ENCODE measurements at regions not wholly inside any gene's neighbourhood (a gene's known extent, or its start where the extent isn't known, plus 50 kb on each side); places are given as distances from the start of the nearest gene placed in this dataset.

GRCh38 chr22:34239421-34239820 is 319.1 kb upstream of the LARGE1 start:
- TF ChIP-seq EZH2 (IDR thresholded peaks at IDR 0.05; ENCODE audit: borderline replicate concordance, insufficient read depth, low read depth, low read length, poor library complexity, severe bottlenecking) (no peak), CTCF (IDR thresholded peaks at IDR 0.05) (no peak)
- no peaks in the 10 kb centered on the region for H3K4me1 Mint-ChIP-seq
- CTCF ChIA-PET, result no interaction called here

GRCh38 chr22:34243023-34243422 is 322.7 kb upstream of the LARGE1 start:
- Mint-ChIP-seq H3K27ac (no peak overlapping the region), H3K27me3 (no peaks in the 10 kb centered on the region), H3K9me3 (ENCODE audit: insufficient read depth) (no peaks in the 10 kb centered on the region), H3K4me3 (no peak overlapping the region), H3K4me1 (no peaks in the 10 kb centered on the region)
- Histone ChIP-seq H4K20me1 (ENCODE audit: control insufficient read depth, insufficient read depth, low read length, poor library complexity, severe bottlenecking) (no peaks in the 10 kb centered on the region), H3K4me3 (ENCODE audit: control extremely low read depth in 1 of 5, extremely low read depth in 1 of 5, insufficient read depth in 1 of 5, low read depth in 2 of 5, low read length in 4 of 5) (no peak overlapping the region), H3K36me3 (replicated peaks in 1 of 2; ENCODE audit: control extremely low read depth in 1 of 2, control insufficient read depth in 1 of 2, extremely low read depth in 1 of 2, insufficient read depth in 2 of 2, low read length in 1 of 2) (no peaks in the 10 kb centered on the region), H3K9ac (ENCODE audit: low read length) (no peak overlapping the region), H3K4me2 (replicated peaks; ENCODE audit: low read depth, low read length, poor library complexity, severe bottlenecking) (no peak overlapping the region), H3K27ac (ENCODE audit: low read length in 2 of 2) (no peak overlapping the region), H3K27me3 (replicated peaks in 1 of 4; ENCODE audit: control extremely low read depth in 1 of 4, control insufficient read depth in 3 of 4, insufficient read depth in 4 of 4, low read length in 3 of 4) (no peaks in the 10 kb centered on the region), H3K9me3 (ENCODE audit: control extremely low read depth in 1 of 3, control insufficient read depth in 2 of 3, insufficient read depth in 1 of 3, low read length in 2 of 3) (peaks cover 0 to 4% (median 0%) of the 10 kb centered on the region in 3 donors), H2AFZ (ENCODE audit: insufficient read depth, low read depth, low read length, poor library complexity, severe bottlenecking) (no peak overlapping the region), H3K79me2 (ENCODE audit: control insufficient read depth, insufficient read depth, low read length) (no peaks in the 10 kb centered on the region), H3K4me1 (ENCODE audit: control insufficient read depth in 2 of 2, insufficient read depth in 2 of 2, low read length in 2 of 2) (no peaks in the 10 kb centered on the region)
- TF ChIP-seq EZH2 (IDR thresholded peaks at IDR 0.05; ENCODE audit: borderline replicate concordance, insufficient read depth, low read depth, low read length, poor library complexity, severe bottlenecking) (no peak), CTCF (IDR thresholded peaks at IDR 0.05) (no peak)
- POLR2A ChIA-PET, result no interaction called here
- 60% methylated on average over 2 of the region's 2 CpGs for WGBS (ENCODE audit: insufficient coverage)
- intact Hi-C loops (cut with micrococcal nuclease), result no loop called here
- no peak for ATAC-seq (ENCODE audit: low read depth)
- DNase-seq, result no peak
- CTCF ChIA-PET, result no interaction called here

More at GRCh38 chr22:34239421-34239820, 319.1 kb upstream of the LARGE1 start:
- Mint-ChIP-seq H3K4me3 (no peak overlapping the region), H3K9me3 (ENCODE audit: insufficient read depth) (no peaks in the 10 kb centered on the region), H3K27ac (no peak overlapping the region), H3K27me3 (no peaks in the 10 kb centered on the region)
- no peaks in the 10 kb centered on the region for H3K27me3 ChIP-seq (replicated peaks in 1 of 4; ENCODE audit: control extremely low read depth in 1 of 4, control insufficient read depth in 3 of 4, insufficient read depth in 4 of 4, low read length in 3 of 4)
- H3K4me2 ChIP-seq (replicated peaks; ENCODE audit: low read depth, low read length, poor library complexity, severe bottlenecking), result no peak overlapping the region
- no peaks in the 10 kb centered on the region for H3K4me1 ChIP-seq (ENCODE audit: control insufficient read depth in 2 of 2, insufficient read depth in 2 of 2, low read length in 2 of 2)
- POLR2A ChIA-PET, result no interaction called here
- no peaks in the 10 kb centered on the region for H3K36me3 ChIP-seq (replicated peaks in 1 of 2; ENCODE audit: control extremely low read depth in 1 of 2, control insufficient read depth in 1 of 2, extremely low read depth in 1 of 2, insufficient read depth in 2 of 2, low read length in 1 of 2)
- no peaks in the 10 kb centered on the region for H3K79me2 ChIP-seq (ENCODE audit: control insufficient read depth, insufficient read depth, low read length)
- H2AFZ ChIP-seq (ENCODE audit: insufficient read depth, low read depth, low read length, poor library complexity, severe bottlenecking), result no peak overlapping the region
- ATAC-seq (ENCODE audit: low read depth) (no peak), DNase-seq (no peak)
- H3K9ac ChIP-seq (ENCODE audit: low read length), result no peak overlapping the region
- intact Hi-C loops (cut with micrococcal nuclease), result no loop called here
- no peak overlapping the region for H3K27ac ChIP-seq (ENCODE audit: low read length in 2 of 2)
- no peak overlapping the region for H3K4me3 ChIP-seq (ENCODE audit: control extremely low read depth in 1 of 5, extremely low read depth in 1 of 5, insufficient read depth in 1 of 5, low read depth in 2 of 5, low read length in 4 of 5)
- 83% methylated on average over 1 of the region's 3 CpGs for WGBS (ENCODE audit: insufficient coverage)
- H4K20me1 ChIP-seq (ENCODE audit: control insufficient read depth, insufficient read depth, low read length, poor library complexity, severe bottlenecking), result no peaks in the 10 kb centered on the region
- peaks cover 0 to 3% (median 0%) of the 10 kb centered on the region in 3 donors for H3K9me3 ChIP-seq (ENCODE audit: control extremely low read depth in 1 of 3, control insufficient read depth in 2 of 3, insufficient read depth in 1 of 3, low read length in 2 of 3)

All from B cell (primary cell).